Anterior cingulate cortex (tissue), 58 donors: ENCODE measurements at regions not wholly inside any gene's neighbourhood (a gene's known extent, or its start where the extent isn't known, plus 50 kb on each side); places are given as distances from the start of the nearest gene placed in this dataset.
A peak's percentile ranks its signal among the peaks of the same experiment; 100 is the strongest.
"Not testable (repeated sequence)": the region's sequence is repeated elsewhere in the genome, so short reads cannot be mapped to it uniquely, and the experiment has no call there.

Experiments
- DNase-seq, 58 donors: peaks; one replicate each; lab custom pipeline; 2025; lab: John Stamatoyannopoulos, UW

GRCh38 chr2:21376864-21377263 is 253.1 kb downstream of the TDRD15 start:
- DNase-seq, result no peak

- no peak for DNase-seq
Measured at GRCh38 chr2:21379140-21379539, 255.4 kb downstream of the TDRD15 start.

GRCh38 chr2:21379668-21380067 is 255.9 kb downstream of the TDRD15 start:
- not testable (repeated sequence) for DNase-seq

GRCh38 chr2:21381421-21381820 is 257.7 kb downstream of the TDRD15 start:
- DNase-seq, result peak in 13 of 58 donors; percentile 7 to 76 (median 24)

GRCh38 chr2:21382701-21383520 is 259.1 kb downstream of the TDRD15 start:
- peak in 41 of 58 donors; percentile 4 to 80 (median 38) for DNase-seq

GRCh38 chr2:21386666-21387065 is 262.9 kb downstream of the TDRD15 start:
- no peak for DNase-seq

- no peak for DNase-seq
Measured at GRCh38 chr2:21392649-21393048, 268.9 kb downstream of the TDRD15 start.

GRCh38 chr2:21393173-21393572 is 269.4 kb downstream of the TDRD15 start:
- no peak for DNase-seq

GRCh38 chr2:21395366-21395765 is 271.6 kb downstream of the TDRD15 start:
- peak in 26 of 58 donors; percentile 2 to 47 (median 14) for DNase-seq

- no peak for DNase-seq
Measured at GRCh38 chr2:21396252-21396651, 272.5 kb downstream of the TDRD15 start.

- no peak for DNase-seq
Measured at GRCh38 chr2:21401022-21401698, 277.4 kb downstream of the TDRD15 start.

- no peak for DNase-seq
Measured at GRCh38 chr2:21404137-21404536, 280.4 kb downstream of the TDRD15 start.

GRCh38 chr2:21404827-21405625 is 281.3 kb downstream of the TDRD15 start:
- no peak for DNase-seq

- no peak for DNase-seq
Measured at GRCh38 chr2:21406386-21406785, 282.6 kb downstream of the TDRD15 start.

GRCh38 chr2:21406911-21407310 is 283.1 kb downstream of the TDRD15 start:
- no peak for DNase-seq

GRCh38 chr2:21407851-21408250 is 284.1 kb downstream of the TDRD15 start:
- no peak for DNase-seq

GRCh38 chr2:21411741-21412140 is 288.0 kb downstream of the TDRD15 start:
- DNase-seq, result no peak

GRCh38 chr2:21412944-21413443 is 289.2 kb downstream of the TDRD15 start:
- DNase-seq, result no peak

- DNase-seq, result no peak
Measured at GRCh38 chr2:21415234-21415633, 291.5 kb downstream of the TDRD15 start.

- no peak for DNase-seq
Measured at GRCh38 chr2:21416226-21416625, 292.5 kb downstream of the TDRD15 start.

- DNase-seq, result no peak
Measured at GRCh38 chr2:21418456-21418855, 294.7 kb downstream of the TDRD15 start.
